GM18858 (cell line): ENCODE measurements at regions not wholly inside any gene's neighbourhood (a gene's known extent, or its start where the extent isn't known, plus 50 kb on each side); places are given as distances from the start of the nearest gene placed in this dataset.

Source experiments
- ATAC-seq: cut with Tn5 transposase; IDR thresholded peaks from one replicate; pipeline ENCODE4 v1.9.1; 2021; ENCODE audit not compliant: unreplicated experiment

DNA sequence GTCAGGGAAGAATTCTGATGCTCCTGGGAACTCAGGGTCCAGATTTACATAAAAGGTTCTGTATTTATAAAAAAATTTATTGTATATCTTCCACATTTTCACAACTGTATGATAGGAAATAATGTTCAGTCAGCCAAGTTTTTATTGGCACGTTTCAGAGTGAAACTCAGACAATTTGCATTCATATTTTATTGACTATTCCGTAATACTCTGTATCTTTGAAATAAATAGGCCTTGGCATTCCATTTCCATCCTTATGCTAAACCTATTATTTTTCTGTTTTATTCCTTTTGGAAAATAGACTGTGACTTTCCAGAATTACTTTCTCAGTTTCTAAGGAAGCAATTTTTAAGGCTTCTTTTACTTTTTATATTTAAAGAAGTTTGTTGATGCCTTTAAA lies 329.0 kb downstream of the OLFM3 start:
- ATAC-seq = no peak

DNA sequence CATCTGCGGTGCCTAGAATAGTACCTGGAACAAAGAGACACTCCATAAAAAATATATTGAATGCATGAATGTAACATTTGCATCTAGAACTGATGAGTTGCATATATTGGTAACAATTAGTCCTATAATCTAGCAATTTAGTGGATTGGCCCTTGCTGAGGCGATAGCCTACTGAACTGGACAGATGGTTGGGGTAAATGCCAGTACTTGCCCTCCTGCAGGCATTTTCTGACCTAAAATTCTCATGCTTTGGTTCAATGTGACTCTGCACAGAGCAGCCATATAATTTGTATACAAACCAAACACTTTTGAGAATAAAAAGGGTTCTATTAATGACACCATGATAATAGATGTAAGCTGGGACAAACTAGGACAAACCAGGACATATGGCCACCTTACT lies 313.6 kb downstream of the OLFM3 start:
- ATAC-seq = no peak

DNA sequence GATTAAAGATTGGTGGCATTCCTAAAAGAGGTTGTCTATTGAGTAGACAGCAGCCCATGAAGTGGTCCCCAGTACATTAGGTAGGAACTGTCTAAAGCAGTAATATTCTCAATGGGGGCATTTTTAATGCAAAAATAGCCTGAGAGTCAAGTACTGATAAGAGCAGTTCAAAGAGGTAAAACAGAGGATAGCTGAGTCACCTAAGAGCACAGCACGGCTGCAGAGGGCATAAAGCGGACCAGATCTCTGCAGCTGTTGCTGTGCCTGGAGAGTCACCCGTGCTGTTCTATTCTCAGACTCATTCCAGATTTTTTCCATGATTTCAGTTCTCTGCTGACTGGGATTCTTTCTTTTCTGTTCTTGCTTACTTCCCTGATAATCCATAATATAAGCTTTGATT lies 313.2 kb downstream of the OLFM3 start:
- ATAC-seq = no peak

DNA sequence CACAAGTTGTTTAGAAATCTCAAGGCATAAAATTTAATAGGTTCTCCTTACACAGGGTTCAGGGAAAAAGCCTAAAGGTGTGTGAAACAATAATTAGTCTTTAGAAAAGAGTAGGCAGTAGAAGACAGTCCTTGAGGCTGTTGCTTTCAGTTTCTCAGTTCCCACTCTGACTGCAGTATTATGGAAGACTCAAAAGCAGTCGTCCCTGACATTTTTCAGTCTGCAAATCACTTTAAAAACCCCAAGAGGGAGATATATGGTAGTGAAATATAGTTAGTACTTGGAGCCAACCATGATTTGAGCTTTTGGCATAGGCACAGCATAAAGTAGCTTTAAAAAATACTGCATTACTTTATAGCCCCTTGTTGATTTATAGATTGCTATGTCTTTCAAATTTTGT lies 299.7 kb downstream of the OLFM3 start:
- ATAC-seq = no peak

DNA sequence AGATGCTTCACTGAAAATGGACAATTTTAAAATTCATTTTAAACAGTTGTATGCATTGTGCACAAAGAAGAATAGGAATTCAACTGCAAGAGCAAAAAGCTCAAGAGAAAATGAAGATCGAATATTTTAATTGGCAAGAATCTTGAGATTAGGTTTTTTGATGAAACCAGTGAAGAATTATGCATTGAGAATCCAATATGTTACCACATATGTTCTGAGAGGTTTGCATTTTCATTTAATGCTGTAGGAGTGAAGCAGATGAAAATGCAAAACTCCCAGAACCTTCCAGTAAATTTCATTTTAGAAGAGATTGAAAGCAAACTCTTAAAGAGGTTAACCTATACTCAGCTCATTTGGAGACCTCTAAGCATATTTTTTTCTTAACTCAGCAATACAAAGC lies 298.0 kb downstream of the OLFM3 start:
- ATAC-seq = no peak

DNA sequence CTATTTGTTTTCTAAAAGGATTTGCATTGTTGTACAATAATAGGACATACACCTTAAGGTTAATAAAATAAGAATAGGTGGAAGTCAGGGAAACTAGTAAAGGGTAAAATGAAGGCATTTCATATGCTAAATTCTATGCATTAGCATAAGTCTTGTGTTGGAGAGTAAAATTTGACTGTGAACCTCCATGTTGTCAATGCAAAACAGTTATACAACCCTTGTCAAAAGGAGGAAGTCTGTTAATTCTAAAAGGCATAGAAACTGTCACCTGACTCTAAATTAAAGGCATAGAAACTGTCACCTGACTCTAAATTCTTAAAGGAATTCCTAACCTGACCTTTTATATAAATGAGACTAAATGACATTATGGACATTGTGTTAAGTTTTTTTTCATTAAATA lies 291.8 kb downstream of the OLFM3 start:
- no peak for ATAC-seq

DNA sequence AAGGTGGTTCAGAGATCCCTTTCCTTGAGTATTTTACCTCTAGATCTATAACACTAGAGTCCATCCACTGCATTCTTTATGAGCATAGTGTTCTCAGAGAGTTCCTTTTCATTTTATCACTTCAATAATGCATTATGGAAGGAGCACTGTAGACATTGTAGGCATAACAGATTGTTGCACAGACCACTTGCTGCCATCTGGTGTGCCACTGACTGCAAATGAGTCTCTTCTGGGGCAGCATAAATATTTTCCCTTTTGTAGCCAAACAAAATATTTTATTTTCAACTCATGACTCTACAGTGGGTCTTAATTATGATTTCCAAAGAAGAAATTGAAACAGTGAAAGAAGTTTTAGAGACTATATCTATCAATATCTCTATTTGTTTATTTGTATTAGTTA lies 290.4 kb downstream of the OLFM3 start:
- ATAC-seq = no peak

DNA sequence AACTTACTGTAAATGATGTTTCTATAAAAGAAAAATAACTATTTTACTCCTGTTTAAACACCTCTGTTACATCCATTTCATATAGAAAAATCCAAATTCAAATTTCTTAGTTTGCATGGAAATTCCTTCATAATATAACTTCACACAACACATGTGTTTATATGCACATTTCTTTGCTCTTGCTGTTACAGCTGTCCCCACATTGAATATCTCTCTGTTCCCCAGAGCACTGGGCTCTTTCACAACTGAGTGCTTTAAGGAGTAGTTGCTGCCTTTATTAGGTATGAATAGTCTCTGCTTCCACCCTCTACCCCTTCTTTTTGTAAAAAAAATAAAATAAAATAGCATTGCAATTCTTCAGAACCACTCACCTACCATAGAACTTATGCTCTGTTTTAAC lies 287.0 kb downstream of the OLFM3 start:
- ATAC-seq = no peak

DNA sequence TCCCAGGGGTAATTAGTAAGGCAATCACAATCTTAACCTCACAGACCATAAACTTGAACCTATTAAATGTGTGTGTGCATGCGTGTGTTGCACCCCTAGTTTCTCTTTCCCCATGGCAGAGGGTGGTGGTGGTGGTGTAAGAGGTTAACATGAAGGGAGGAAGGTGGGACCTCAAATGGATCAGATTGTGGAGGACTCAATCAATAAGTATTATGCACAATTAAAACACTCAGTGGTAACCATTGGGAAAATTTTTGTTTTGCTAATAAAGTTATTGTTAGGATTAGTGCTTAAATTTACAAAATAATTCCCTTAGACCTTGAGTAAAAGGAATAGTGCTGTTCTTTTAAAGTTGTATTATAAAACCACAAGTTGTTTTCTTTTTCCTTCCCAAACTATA lies 283.0 kb downstream of the OLFM3 start:
- ATAC-seq = no peak

DNA sequence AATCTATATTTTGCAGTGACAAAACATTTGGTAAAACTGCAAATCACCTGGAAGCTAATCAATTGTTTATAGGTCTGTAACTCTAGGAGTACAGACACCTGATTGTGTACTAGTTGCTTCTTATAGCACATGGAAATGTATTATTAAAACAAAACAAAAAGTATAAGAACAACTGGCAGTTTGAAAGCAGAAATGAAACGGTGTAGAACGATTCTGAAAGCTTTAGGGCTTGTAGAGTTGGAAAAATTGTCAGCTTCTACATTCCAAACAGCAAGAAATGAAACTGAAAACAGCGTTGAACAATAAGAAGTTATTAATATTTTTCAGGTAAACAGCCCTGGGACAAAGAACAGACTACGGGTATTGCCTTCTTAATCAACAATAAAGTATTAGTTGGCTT lies 273.3 kb downstream of the OLFM3 start:
- no peak for ATAC-seq

DNA sequence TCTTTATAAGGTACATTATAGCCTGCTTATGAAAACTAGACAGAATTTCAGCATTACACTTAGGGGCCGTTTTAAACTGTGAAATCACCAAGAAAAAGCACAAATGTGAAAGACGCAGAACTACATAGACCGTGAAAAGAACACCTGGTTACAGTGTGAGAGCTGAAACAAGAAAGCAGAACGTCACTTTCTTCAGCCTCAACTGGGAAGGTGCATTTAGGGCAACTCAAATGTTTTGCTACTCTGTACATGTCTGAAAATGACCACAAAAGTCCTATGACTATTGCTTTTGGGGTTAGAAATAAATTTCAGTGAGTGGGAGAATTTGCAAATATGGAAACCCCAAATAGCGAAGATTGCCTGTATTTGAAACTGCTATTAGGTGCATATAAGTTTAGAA lies 268.7 kb downstream of the OLFM3 start:
- peak; percentile 65 for ATAC-seq

DNA sequence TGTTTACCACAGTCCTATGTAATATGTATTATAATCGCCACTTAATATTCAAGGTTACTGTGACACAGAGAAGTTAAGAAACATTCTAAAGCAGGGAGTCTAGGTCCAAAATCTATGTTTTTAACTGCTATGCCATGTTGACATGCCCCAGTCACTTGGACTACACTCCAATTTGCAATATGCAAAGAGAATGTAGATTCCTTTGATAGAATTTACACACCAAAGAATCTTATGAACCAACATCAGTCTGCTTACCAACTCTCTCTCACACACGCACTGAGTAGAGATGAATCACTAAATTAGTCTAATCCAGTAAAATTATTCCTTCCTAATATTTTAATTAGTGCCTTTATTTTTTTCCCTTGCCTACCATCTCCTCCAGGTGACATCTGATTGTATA lies 266.2 kb downstream of the OLFM3 start:
- no peak for ATAC-seq

DNA sequence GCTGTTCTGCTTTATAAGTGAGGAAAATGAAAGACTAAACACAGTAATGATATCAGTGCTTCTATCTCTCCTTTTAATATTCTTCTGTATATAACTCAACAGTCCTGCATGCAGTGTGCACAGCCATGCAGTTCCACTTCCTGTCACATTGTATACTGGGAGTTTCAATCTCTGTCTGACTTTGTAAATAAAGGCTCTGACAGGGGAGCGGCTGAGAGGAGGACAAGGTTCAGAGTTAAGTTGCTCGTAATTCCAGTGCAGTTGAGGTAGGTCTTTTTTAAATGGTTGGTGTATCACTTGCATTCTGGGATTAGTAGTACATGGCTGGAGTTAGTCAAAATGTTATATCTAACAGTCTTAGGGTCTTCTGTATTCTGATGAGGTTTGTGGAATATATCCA lies 264.5 kb downstream of the OLFM3 start:
- ATAC-seq = peak; percentile 81

DNA sequence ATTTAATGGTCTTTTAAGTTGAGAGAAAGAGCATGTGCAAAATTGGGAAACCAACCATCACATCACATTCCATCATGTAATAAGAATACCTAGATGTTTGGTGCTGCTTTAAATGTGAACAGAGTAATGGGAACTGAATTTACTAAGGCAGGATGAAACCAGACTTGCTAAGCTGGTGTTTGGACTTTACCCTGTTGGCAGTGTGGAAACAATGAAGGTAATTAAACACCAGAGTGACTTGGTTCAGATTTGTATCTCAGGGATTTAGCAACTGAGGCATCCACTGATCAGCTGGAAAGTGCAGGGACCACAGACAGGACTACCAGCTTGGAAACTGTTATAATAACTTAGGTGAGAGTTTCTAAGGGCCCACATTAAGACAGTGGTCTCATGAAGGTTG lies 263.4 kb downstream of the OLFM3 start:
- ATAC-seq = no peak

DNA sequence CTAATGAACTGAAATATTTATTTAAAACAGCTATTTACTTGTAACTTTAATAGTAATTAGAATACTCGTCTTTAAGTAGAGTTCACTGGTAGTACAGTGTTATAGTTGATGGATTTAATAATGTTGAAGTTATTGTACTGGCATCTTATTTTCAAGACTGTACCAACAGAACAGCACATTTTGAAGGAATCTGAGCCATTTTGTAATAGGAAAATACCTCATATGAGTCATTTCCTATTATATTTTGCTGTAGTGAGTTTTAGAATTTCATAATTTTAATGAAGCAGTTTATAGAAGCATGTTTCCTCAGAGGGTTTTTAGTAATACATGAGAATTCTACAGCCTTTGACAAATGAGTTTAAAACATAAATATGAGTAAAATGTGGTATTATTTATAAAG lies 258.3 kb downstream of the OLFM3 start:
- no peak for ATAC-seq

DNA sequence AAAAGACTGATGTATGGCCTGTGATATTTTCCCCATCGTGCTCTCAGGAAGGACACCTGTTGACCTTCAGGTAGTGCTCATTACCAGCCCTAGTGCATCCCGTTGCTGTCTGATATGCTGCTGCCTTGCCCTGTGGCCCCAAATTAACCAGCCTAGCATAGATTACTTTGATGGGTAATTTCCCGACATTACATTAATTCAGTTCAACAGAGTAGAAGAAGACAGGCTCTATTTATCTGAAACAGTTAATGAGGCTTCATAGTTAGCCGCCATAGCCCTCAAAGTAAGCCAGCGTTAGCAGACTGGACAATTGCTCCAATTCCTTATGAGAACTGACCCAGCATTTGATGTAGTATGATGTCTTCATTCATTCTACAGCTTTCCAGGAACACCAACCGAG lies 257.6 kb downstream of the OLFM3 start:
- ATAC-seq = no peak

DNA sequence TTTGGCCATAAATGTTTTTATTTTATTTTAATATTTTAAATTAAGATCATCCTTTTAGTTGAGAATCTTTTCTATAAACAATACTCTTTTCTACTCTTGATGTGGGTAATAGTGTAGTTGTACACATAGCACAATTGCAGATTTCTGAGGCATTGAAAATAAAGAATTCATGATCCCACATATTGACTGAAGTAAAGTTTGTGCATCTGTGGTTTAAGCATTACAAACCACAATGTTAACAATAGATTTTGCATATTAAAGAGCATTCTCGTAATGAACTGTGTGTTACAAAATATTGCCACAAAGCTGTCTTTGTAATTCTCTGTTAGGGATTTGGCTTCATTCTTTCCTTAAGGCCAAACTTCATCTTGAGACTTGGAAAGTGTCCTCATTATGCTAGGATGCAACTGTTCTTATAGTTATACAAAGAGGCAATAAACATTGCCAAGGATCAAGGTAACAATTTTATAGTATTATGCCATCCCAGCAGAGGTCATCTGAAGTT lies 256.8 kb downstream of the OLFM3 start:
- no peak for ATAC-seq

DNA sequence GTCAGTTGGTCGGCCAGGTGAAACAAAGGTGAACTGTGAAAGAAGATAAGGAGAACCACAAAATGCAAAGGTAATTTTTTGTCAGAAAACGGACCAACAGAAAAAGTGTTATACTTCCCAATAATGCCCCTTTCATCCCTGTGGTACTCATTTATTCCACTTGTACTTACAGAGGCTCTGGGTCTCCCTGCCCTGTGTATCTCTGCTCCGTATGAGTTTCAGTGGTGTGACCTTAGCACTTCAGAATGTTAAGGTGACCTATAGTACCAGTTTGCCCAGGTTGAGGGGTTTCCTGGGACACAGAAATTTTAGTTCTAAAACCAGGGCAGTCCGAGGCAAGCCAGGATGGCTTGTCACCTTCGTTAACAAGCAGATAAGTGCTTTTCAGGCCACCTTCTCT lies 254.8 kb downstream of the OLFM3 start:
- ATAC-seq = no peak

DNA sequence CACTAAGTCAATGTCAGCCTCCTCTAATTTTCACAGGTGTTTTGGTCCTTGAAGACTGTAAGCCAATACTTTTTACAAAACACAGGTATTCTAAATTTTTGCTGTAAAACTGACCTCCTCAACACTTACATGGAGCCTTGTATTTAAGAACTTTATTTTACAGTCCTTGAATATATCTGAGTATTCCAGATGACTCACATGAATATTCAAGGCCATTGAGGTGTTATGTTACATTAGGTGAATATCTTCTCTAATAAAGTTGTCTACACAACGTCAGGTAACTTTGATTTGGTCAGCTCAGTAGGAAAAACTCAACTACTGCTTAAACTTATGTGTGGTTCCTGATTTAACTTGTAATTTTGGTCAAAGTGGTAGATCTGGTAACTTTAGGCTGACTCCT lies 254.2 kb downstream of the OLFM3 start:
- no peak for ATAC-seq

DNA sequence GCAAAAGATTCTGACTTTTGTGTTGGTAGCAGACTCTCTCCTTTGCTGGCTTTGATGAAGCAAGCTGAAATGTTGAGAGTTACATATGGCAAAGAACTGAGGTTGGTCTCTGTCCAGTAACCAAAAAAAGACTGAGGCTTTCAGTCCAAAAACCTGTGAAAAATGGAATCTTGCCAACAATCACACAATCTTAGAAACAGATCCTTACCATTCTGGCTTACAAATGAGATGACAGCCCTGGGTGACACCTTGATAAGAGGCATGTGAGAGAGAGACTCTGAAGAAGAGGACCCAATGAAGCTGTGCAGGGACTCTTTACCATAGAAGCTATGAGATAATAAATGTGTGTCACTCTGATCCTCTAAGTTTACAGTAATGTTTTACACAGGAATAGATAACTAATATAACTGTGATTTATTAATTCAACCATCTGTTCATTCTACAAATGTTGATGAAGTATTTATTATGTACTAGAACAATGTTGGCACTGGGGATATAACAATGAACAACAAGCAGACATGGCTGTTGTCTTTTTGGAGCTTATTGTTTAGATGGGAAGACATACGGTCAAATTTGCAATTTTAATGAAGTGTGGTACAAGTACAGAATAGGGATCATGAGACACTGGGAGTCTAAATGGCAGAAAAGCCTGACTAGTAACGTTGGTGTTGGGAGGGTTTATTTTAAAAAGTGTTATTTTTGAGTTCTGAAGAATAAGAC lies 251.0 kb downstream of the OLFM3 start:
- ATAC-seq = no peak

DNA sequence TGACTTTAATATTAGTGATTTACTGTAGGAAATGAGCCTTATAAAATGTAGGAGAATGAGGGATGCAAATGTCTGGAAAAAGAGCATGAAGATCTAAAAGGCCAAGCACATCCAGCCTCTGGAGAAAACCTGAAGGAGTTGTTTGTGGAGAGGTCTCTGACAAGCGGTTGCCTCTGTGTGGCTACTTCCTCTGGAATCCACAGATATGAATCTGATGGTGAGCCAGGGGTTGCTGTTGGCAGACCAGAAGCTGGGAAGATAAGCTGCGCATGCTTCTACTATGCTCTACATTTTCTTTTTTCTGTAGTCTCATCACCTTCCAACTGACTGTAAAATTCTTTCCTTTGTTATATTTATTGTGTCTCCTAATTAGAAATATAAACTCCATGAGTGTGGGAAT lies 248.6 kb downstream of the OLFM3 start:
- no peak for ATAC-seq
